ENCODE measurements at regions not wholly inside any gene's neighbourhood (a gene's known extent, or its start where the extent isn't known, plus 50 kb on each side); places are given as distances from the start of the nearest gene placed in this dataset.

DNA sequence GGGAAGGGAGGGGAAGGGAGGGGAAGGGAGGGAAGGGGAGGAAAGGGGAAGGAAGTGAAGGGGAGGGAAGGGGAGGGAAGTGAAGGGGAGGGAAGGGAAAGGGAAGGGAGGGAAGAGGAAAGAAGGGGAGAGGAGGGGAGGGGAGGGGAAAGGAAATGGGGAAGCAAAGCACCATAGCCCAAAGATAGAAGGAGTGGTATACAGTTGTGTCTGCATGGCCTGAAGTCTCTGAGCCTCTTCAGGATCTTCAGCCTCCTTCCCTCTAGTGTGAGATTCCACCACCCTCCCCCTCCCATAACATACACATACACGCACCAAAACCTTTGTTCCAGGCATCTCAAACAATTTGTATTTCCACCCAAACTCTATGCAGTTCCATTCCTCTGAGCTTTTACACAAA is 96.2 kb upstream of the SERP2 start:
- no peak for DNase-seq (ENCODE audit: low spot score)

GRCh38 chr13:44278166-44278565 is 95.5 kb upstream of the SERP2 start:
- DNase-seq (ENCODE audit: low spot score): no peak

DNA sequence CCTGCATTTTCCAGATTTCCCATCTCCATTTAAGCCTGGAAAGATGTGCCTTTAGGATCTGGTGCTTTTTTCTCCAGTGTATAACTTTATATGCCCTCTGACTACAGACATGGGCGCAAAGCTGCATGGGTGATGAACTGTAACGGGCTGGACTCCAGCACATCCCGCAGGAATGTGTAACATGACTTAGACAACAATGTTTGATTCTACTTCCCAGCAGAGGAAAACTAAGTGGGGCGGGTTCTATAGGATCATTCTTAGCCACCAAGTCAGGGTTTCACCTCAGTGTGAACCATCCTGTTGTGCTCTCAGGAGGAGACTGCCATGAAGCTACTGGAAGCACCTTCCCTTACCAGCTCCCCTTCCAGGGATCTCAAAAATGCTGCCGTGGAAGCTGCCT is 93.2 kb upstream of the SERP2 start:
- DNase-seq (ENCODE audit: low spot score): no peak

GRCh38 chr13:44281252-44282000 is 92.2 kb upstream of the SERP2 start:
- DNase-seq (ENCODE audit: low spot score): no peak

- no peak for DNase-seq (ENCODE audit: low spot score)
Measured at GRCh38 chr13:44283600-44283999, 90.0 kb upstream of the SERP2 start.

- no peak for DNase-seq (ENCODE audit: low spot score)
Measured at GRCh38 chr13:44287958-44288357, 85.7 kb upstream of the SERP2 start.

DNA sequence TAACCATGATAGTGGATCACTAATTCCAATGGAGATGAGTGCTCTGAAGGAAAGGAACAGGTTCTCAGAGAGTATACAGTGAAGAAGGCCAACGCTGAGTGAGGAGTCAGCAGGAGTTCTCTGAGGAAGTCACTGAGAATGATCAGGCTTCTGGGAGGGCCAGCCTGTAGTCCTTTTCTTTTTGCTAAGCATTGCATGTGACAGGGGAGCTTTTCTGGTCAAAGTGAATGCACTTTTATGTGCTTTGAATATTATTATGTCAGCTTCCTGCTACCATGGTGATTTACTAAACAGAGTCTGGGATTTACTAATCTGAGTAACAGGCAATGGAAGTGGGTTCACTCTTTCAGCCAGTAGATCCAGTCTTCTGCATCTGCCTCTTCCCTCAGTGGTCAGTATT is 81.1 kb upstream of the SERP2 start:
- DNase-seq (ENCODE audit: low spot score): no peak

DNA sequence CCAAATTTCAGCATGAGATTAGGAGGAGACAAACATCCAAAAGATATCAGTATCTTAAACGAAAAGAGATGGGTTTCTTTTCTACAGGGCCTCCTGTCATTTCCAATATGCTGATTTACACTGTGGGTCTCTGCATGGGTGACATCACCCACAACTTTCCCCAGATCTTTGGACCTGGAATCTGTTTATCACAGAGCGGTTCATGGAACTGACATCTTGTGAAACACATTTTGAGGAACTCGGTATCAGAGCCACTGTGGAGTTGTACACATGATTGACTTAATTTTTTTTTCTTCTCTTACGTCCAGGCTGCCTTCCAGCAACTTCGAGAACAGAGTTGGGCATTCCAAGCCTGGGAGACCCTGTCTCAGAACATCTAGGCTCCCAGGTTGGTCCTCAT is 80.2 kb upstream of the SERP2 start:
- no peak for DNase-seq (ENCODE audit: low spot score)

DNA sequence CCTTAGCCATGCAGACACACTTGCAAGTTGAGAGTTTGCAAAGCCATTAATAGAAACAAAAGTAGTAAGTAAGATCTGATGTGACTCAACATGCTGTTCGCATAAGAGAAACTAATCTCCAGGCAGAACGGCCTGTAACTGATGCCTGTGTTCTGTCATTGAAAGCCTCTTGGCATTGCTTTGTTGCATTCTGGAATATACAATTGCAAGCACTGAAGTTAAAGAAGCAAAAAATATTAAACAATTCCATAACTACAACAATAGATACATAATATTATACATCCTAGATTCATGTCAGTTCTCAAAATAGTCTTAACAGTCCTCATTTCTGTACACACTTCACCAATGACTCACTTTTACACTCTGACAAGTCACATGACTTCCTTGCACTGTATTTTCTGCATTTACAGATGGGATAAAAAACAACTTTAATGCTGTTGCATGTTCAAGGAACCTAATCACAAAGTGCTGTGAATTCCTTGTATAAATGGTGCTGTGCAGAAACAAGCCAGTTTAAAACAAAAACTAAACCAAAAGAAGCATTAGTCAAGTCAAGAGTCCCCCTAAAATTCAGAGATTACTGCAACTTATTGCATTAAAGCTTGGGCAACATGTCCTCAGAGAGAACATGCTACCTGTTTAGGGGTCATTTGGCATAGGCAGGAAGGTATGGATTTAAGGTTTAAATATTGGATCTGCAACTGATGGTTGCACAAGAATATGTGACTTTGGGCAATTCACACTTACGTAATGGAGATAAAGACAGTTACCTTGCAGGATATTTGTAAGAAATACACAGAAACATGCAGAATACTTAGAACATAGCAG is 79.5 kb upstream of the SERP2 start:
- no peak for DNase-seq (ENCODE audit: low spot score)

- no peak for DNase-seq (ENCODE audit: low spot score)
Measured at GRCh38 chr13:44294876-44295275, 78.7 kb upstream of the SERP2 start.

DNA sequence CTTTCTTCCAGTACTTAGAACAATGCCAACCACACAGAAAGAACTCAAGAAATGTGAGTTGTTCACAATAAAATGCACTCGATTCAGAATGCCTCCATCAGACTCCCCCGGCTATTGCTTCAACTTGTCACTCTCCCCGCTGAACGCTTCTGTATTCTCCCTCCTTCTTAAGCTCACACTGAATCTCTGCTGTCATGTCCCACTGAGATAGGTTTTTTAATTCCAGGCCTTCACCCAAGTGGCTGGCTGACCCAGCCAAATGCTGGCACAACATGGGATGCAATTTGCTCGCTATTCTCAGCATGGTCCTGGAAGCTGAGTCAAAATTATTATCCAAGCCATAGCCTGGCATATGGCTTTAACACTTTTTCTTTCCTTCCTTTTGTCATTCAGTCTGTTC is 76.8 kb upstream of the SERP2 start:
- DNase-seq (ENCODE audit: low spot score): no peak

GRCh38 chr13:44298314-44298713 is 75.3 kb upstream of the SERP2 start:
- DNase-seq (ENCODE audit: low spot score): no peak

GRCh38 chr13:44299152-44299943 is 74.3 kb upstream of the SERP2 start:
- DNase-seq (ENCODE audit: low spot score): no peak

DNA sequence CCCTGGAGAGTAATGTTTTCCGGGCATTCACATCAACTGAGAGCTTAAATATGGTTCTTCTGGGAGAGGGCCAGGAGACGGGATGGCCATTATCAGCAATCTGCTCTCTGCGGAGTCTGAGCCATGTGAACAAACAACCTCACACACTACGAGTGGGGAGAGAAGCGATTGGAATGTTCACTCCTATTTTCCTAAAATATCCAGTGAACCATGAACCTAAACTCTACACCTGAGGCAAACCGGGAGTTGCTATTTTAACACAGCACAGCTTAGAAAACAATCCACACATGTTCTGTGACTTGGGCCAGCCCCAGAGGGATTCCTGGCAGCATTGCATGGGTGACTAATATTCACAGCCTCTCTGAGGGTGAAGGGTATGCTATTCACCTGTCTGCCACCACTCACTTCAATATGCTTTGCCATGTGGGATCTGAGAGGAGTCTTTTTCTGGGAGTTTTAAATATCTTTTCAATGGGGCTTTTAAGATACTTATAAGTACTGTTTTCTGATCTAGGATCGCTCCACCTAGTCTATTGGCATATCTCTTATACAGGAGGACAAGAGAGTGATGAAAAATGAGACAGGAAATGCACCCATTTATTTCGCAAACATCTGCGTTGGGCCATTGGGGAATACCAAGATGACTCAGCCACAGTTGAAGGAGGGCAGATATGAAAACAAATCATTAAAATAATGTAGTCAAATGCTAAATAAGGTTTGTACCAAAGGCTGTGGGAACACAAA is 72.6 kb upstream of the SERP2 start:
- DNase-seq (ENCODE audit: low spot score): no peak

- DNase-seq (ENCODE audit: low spot score): no peak
Measured at GRCh38 chr13:44301639-44302015, 72.0 kb upstream of the SERP2 start.

- DNase-seq (ENCODE audit: low spot score): no peak
Measured at GRCh38 chr13:44302233-44302632, 71.4 kb upstream of the SERP2 start.

DNA sequence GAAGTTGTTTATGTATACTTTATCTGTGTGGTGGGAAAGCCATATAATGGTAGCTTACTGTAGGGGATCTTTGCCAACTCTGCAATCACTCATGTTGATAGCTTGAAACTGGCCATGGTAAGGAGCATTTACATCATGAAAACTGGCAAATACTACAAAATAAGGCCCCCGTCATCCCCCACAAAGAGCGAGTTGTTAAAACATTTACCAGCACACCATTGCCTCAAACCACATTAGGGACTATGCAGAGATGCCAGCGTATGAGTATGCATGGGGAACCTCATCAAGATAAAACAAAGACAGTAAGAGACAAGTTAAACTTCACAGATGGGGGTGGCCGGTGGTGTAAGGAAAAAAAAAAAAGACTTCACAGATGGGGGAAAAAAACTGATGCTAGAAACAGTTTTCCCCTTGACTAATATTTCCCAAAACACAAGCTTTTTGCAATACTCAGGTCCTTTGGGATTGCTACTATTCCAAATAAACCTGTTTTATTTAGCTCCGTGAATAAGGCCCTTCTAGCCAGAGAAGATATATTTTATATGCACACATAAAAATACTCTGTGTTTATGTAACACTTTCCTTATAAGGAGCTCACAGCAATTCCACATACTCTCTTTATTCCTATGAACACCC is 70.6 kb upstream of the SERP2 start:
- DNase-seq (ENCODE audit: low spot score): no peak

DNA sequence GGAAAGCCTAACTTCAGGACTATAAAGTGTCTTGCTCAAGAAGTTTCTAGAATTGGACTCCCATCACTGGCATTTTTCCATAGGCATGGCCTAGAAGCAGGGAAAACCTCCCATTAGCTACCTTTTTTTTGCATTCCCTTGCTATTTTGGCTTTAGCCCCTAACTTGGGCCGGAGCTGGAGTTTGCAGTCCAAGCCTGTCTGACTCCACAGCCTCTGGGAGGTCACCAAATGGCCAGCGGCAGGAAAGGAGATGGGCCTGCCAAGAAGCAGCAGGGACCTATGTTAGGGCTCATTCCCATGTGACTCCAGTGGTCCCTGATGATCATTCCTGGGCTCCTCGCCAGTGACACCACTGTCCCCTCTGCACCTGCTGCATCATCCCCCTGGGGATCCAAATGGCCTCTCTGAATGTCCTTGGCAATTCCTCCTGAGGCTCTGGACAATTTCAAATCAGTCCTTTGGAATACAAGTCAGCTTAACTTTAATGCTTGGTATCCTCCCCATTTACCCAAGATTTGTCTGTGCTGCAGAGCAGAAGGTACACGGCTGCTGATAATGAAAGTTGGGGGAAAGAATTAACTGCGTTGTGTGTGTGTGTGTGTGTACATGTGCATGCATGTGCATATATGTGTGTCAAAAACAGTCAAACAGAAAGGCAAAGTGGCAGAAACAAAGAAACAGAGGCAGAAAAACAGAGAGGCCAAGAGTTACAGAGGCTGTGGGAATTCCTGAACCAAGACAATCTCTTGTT is 69.8 kb upstream of the SERP2 start:
- no peak for DNase-seq (ENCODE audit: low spot score)

DNA sequence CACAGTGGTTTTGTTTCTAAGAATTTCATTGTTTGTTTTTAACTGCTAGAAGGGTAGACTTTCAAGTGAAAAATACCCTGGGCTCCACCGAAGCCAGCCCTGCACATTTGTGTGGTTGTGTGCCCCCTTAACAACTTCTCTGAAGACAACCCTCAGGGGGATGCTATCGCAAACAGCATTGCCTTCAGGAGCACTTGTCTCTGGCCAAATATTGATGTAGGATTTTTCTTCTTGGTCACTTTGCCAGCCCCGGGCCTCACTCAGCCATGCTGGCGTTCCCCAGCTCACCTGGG is 69.2 kb upstream of the SERP2 start:
- DNase-seq (ENCODE audit: low spot score): no peak

DNA sequence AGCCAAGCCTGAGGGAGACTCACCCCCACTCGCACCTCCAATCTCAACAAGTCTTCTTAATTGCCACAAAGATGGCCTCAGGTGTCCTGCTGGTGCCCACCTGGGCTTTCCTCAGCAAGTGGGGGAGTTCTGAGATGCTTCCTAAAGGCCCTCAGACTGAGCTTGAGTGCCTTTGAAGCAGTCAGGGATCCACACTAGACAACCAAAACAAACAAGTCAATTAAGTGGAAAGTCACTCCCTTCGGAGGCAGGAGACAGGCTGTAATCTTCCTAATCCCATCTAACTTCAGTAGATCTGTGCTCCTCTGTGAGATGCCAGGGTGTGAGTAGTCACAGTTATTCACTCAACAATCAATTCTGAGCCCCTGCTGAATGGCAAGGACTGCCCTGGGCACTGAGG is 68.3 kb upstream of the SERP2 start:
- no peak for DNase-seq (ENCODE audit: low spot score)

DNA sequence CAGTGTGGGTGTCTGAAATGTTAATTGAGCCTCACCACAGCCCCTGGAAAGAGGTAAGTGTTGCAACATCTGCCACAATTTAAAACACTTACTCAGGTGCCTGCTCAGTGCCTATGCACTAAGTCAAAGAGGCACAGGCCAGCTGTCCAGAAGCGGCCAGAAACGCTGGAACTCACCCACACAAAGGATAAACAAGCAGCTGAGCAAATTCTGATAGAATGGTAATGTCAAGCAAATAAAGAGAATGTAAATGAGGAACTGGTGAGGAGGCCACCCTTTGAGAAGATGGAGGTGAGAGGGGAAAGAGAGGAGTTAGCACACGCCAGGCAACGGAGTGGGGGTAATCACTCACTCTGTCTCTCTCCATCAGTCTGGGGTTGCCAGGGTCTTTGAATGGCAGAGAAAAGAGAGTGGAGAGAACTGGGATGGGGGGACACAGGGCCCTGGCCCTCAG is 67.7 kb upstream of the SERP2 start:
- no peak for DNase-seq (ENCODE audit: low spot score)

All from HuH-7 (cell line).